Glutamatergic neuron (in vitro differentiated cells): ENCODE measurements at regions not wholly inside any gene's neighbourhood (a gene's known extent, or its start where the extent isn't known, plus 50 kb on each side); places are given as distances from the start of the nearest gene placed in this dataset.

Experiments used
- DNase-seq: peaks from one replicate; pipeline ENCODE4 v3.0.0; 2022
- H3K27ac Mint-ChIP-seq: one replicate; pipeline ENCODE4 v1.8.0; 2020; ENCODE audit warnings: mild to moderate bottlenecking, mixed read lengths, inconsistent platforms; ENCODE audit not compliant: unreplicated experiment
- H3K27me3 Mint-ChIP-seq: one replicate; pipeline ENCODE4 v1.8.0; 2020; ENCODE audit warnings: mild to moderate bottlenecking, moderate library complexity, mixed read lengths, inconsistent platforms; ENCODE audit not compliant: unreplicated experiment
- H3K36me3 Mint-ChIP-seq: one replicate; pipeline ENCODE4 v1.8.0; 2020; ENCODE audit warnings: mild to moderate bottlenecking, mixed read lengths, inconsistent platforms; ENCODE audit not compliant: unreplicated experiment
- H3K4me1 Mint-ChIP-seq: one replicate; pipeline ENCODE4 v1.8.0; 2020; ENCODE audit warnings: mild to moderate bottlenecking, low read depth, mixed read lengths, inconsistent platforms; ENCODE audit not compliant: unreplicated experiment
- H3K4me3 Mint-ChIP-seq: one replicate; pipeline ENCODE4 v1.8.0; 2020; ENCODE audit warnings: mild to moderate bottlenecking, mixed read lengths, inconsistent platforms; ENCODE audit not compliant: unreplicated experiment
- H3K9me3 Mint-ChIP-seq: one replicate; pipeline ENCODE4 v1.8.0; 2020; ENCODE audit warnings: mild to moderate bottlenecking, moderate library complexity, mixed read lengths, inconsistent platforms; ENCODE audit not compliant: unreplicated experiment
- TF ChIP-seq, protein P1 (sequence below): fragments of 200-600 bp; sonication (generic); IDR thresholded peaks from one replicate; pipeline ENCODE4 v1.5.0; 2021; ENCODE audit not compliant: partially characterized antibody, unreplicated experiment

- no peaks in the 10 kb centered on the region for H3K27me3 Mint-ChIP-seq
- TF ChIP-seq, protein P1, sequence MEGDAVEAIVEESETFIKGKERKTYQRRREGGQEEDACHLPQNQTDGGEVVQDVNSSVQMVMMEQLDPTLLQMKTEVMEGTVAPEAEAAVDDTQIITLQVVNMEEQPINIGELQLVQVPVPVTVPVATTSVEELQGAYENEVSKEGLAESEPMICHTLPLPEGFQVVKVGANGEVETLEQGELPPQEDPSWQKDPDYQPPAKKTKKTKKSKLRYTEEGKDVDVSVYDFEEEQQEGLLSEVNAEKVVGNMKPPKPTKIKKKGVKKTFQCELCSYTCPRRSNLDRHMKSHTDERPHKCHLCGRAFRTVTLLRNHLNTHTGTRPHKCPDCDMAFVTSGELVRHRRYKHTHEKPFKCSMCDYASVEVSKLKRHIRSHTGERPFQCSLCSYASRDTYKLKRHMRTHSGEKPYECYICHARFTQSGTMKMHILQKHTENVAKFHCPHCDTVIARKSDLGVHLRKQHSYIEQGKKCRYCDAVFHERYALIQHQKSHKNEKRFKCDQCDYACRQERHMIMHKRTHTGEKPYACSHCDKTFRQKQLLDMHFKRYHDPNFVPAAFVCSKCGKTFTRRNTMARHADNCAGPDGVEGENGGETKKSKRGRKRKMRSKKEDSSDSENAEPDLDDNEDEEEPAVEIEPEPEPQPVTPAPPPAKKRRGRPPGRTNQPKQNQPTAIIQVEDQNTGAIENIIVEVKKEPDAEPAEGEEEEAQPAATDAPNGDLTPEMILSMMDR: no peak
- H3K4me1 Mint-ChIP-seq: peaks cover 2% of the 10 kb centered on the region
- no peak overlapping the region for H3K4me3 Mint-ChIP-seq
- no peak for DNase-seq
- H3K27ac Mint-ChIP-seq: no peak overlapping the region
- no peaks in the 10 kb centered on the region for H3K36me3 Mint-ChIP-seq
- peaks cover 4% of the 10 kb centered on the region for H3K9me3 Mint-ChIP-seq
Observed at GRCh38 chr12:33653362-33653761, 213.7 kb upstream of the SYT10 start.

DNA sequence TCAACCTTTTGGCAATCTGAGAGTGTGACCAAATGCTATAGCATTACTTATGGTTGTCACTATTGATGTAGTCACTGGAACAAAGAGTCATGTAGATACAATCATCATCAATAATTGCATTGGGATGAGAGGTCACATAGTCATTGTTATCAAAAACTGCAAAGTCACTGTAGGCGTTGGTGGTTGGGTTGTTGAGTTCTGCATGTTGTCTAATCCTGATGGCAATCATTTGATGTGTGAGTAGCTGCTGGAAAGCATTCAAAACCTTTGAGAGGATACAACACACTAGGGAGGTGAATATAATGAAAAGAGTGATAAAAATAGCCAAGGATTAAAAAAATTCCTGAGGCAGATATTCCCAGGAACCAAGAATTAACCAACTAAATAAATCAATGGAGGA, 214.7 kb upstream of the SYT10 start:
- Mint-ChIP-seq H3K36me3 (no peaks in the 10 kb centered on the region), H3K4me3 (no peak overlapping the region), H3K27me3 (no peaks in the 10 kb centered on the region), H3K27ac (no peak overlapping the region), H3K4me1 (peaks cover 2% of the 10 kb centered on the region), H3K9me3 (peaks cover 3% of the 10 kb centered on the region)
- no peak for DNase-seq
- TF ChIP-seq, protein P1: no peak

- no peaks in the 10 kb centered on the region for H3K36me3 Mint-ChIP-seq
- H3K27ac Mint-ChIP-seq: no peak overlapping the region
- TF ChIP-seq, protein P1: no peak
- no peaks in the 10 kb centered on the region for H3K27me3 Mint-ChIP-seq
- H3K4me3 Mint-ChIP-seq: no peak overlapping the region
- DNase-seq: no peak
- H3K9me3 Mint-ChIP-seq: peaks cover 1% of the 10 kb centered on the region
- H3K4me1 Mint-ChIP-seq: no peaks in the 10 kb centered on the region
Observed at GRCh38 chr12:33663000-33663654, 223.5 kb upstream of the SYT10 start.

DNA sequence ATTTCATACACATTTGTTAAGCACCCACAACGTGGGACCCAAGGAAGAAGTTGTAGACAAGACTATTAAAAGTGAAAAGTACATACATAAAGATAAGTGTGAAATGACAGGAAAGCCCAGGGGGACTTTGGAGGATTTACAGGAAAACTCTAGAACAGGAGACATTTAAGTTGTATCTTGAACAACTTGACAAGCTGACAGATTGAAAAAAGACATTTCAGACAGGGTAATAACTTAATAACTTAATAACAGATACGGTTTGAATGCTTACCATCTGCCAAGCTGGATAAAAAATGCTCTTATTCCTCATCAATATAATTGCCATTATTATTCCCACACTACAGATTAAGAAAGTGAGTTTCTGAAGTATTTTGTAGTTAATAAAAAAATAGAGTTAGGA, 229.7 kb upstream of the SYT10 start:
- H3K27me3 Mint-ChIP-seq: peaks cover 1% of the 10 kb centered on the region
- no peak overlapping the region for H3K27ac Mint-ChIP-seq
- no peak for DNase-seq
- H3K36me3 Mint-ChIP-seq: no peaks in the 10 kb centered on the region
- H3K9me3 Mint-ChIP-seq: peaks cover 2% of the 10 kb centered on the region
- no peak overlapping the region for H3K4me3 Mint-ChIP-seq
- no peaks in the 10 kb centered on the region for H3K4me1 Mint-ChIP-seq
- TF ChIP-seq, protein P1: no peak

GRCh38 chr12:33670284-33670683, 230.7 kb upstream of the SYT10 start:
- no peak for DNase-seq
- Mint-ChIP-seq H3K36me3 (no peaks in the 10 kb centered on the region), H3K27me3 (peaks cover 1% of the 10 kb centered on the region), H3K9me3 (peaks cover 2% of the 10 kb centered on the region), H3K4me3 (no peak overlapping the region), H3K4me1 (no peaks in the 10 kb centered on the region), H3K27ac (no peak overlapping the region)
- TF ChIP-seq, protein P1: no peak
